Retinal pigment epithelial cell (primary cell): ENCODE measurements at regions not wholly inside any gene's neighbourhood (a gene's known extent, or its start where the extent isn't known, plus 50 kb on each side); places are given as distances from the start of the nearest gene placed in this dataset.

Source experiments
- DNase-seq: peaks from one replicate; pipeline ENCODE4 v3.0.0-alpha.2; 2010; ENCODE audit warnings: low read depth
- H3K4me3 ChIP-seq: 2 replicates; pipeline ENCODE4 v1.5.1; 2011; ENCODE audit warnings: mild to moderate bottlenecking, low read length, control low read depth, moderate library complexity
- CTCF ChIP-seq: conservative IDR thresholded peaks from 2 replicates; pipeline ENCODE4 v1.5.1; 2011; ENCODE audit warnings: low read depth, low read length, control low read depth, inconsistent platforms

GRCh38 chr11:92812841-92813240 is 156.6 kb upstream of the MTNR1B start:
- TF ChIP-seq CTCF, result no peak
- no peak for DNase-seq
- H3K4me3 ChIP-seq, result no peak overlapping the region

GRCh38 chr11:92819830-92820229 is 149.6 kb upstream of the MTNR1B start:
- H3K4me3 ChIP-seq, result no peak overlapping the region
- no peak for DNase-seq
- no peak for TF ChIP-seq CTCF

- no peak overlapping the region for H3K4me3 ChIP-seq
- no peak for TF ChIP-seq CTCF
- DNase-seq, result no peak
Observed at GRCh38 chr11:92820860-92821259, 148.6 kb upstream of the MTNR1B start.

- no peak for DNase-seq
- H3K4me3 ChIP-seq, result no peak overlapping the region
- TF ChIP-seq CTCF, result no peak
Observed at GRCh38 chr11:92822410-92822809, 147.0 kb upstream of the MTNR1B start.

GRCh38 chr11:92826136-92826535 is 143.3 kb upstream of the MTNR1B start:
- peak; percentile 81 for DNase-seq
- H3K4me3 ChIP-seq, result no peak overlapping the region
- TF ChIP-seq CTCF, result no peak

- no peak overlapping the region for H3K4me3 ChIP-seq
- no peak for DNase-seq
- peak; percentile 14 for TF ChIP-seq CTCF
Observed at GRCh38 chr11:92826603-92827002, 142.8 kb upstream of the MTNR1B start.

- no peak for DNase-seq
- no peak for TF ChIP-seq CTCF
- H3K4me3 ChIP-seq, result no peak overlapping the region
Observed at GRCh38 chr11:92827132-92827531, 142.3 kb upstream of the MTNR1B start.
